IMR-90 (cell line): ENCODE measurements at regions not wholly inside any gene's neighbourhood (a gene's known extent, or its start where the extent isn't known, plus 50 kb on each side); places are given as distances from the start of the nearest gene placed in this dataset.

Experiments used
- ATAC-seq: fragments of 200-7000 bp; cut with Tn5 transposase; 2 replicates; pipeline ENCODE4 v1.9.1; 2020; ENCODE audit warnings: low read depth, mild to moderate bottlenecking, moderate library complexity
- BruUV-seq: library from RNA; stranded (reverse); fragments of 400-500 nt; replicated peaks from 2 replicates; lab custom pipeline; 2021; lab: Mats Ljungman, UMichigan
- CTCF ChIA-PET: fragments of 300-600 bp; formaldehyde crosslinking; extraction: SDS; loops from one replicate; lab custom pipeline; 2021; ENCODE audit warnings: antibody characterized with exemption; lab: Yijun Ruan, JAX
- POLR2A ChIA-PET: fragments of 300-600 bp; sonication (Branson Sonifier 250); formaldehyde crosslinking; loops from one replicate; lab custom pipeline; 2022; ENCODE audit warnings: antibody characterized with exemption; ENCODE audit not compliant: unreplicated experiment; lab: Charles Lee
- DNase-seq: peaks from one replicate; pipeline ENCODE4 v3.0.0; 2013
- H2AFZ ChIP-seq: replicated peaks from 2 replicates; pipeline ENCODE3; 2013; ENCODE audit warnings: low read length, mild to moderate bottlenecking; ENCODE audit not compliant: poor library complexity
- H2AK5ac ChIP-seq: 2 replicates; pipeline ENCODE4 v1.6.1; 2013; ENCODE audit warnings: low read depth, low read length, inconsistent platforms
- H2AK9ac ChIP-seq: replicated peaks from 2 replicates; pipeline ENCODE3; 2013; ENCODE audit warnings: mild to moderate bottlenecking, low read depth, low read length, moderate library complexity; ENCODE audit not compliant: poor library complexity
- H2BK120ac ChIP-seq: 2 replicates; pipeline ENCODE4 v1.6.1; 2013; ENCODE audit warnings: low read depth, low read length, inconsistent platforms
- H2BK15ac ChIP-seq: 3 replicates; pipeline ENCODE4 v1.6.1; 2013; ENCODE audit warnings: low read depth, low read length, inconsistent platforms
- H2BK20ac ChIP-seq: 2 replicates; pipeline ENCODE4 v1.6.1; 2013; ENCODE audit warnings: low read depth, mild to moderate bottlenecking, inconsistent platforms, low read length, moderate library complexity
- H2BK5ac ChIP-seq: 2 replicates; pipeline ENCODE4 v1.6.1; 2013; ENCODE audit warnings: mild to moderate bottlenecking, low read depth, low read length, inconsistent platforms; ENCODE audit not compliant: poor library complexity, severe bottlenecking
- H3K14ac ChIP-seq: replicated peaks from 2 replicates; pipeline ENCODE4 v1.6.1; 2013; ENCODE audit warnings: low read depth, low read length, inconsistent platforms
- H3K18ac ChIP-seq: 2 replicates; pipeline ENCODE4 v1.6.1; 2013; ENCODE audit warnings: low read depth, low read length, control low read depth
- H3K23ac ChIP-seq: 2 replicates; pipeline ENCODE4 v1.6.1; 2013; ENCODE audit warnings: low read depth, low read length, inconsistent platforms
- H3K27ac ChIP-seq: 2 replicates; pipeline ENCODE4 v1.5.1; 2013; ENCODE audit warnings: mild to moderate bottlenecking, control low read depth, low read length; ENCODE audit not compliant: insufficient read depth
- H3K27me3 ChIP-seq: 2 replicates; pipeline ENCODE4 v1.6.1; 2013; ENCODE audit warnings: low read length; ENCODE audit not compliant: control insufficient read depth, insufficient read depth
- H3K36me3 ChIP-seq: 2 replicates; pipeline ENCODE4 v1.6.1; 2013; ENCODE audit warnings: low read length, mixed read lengths; ENCODE audit not compliant: control insufficient read depth, insufficient read depth
- H3K4ac ChIP-seq: 2 replicates; pipeline ENCODE4 v1.6.1; 2013; ENCODE audit warnings: low read depth, low read length, inconsistent platforms
- H3K4me1 ChIP-seq: 2 replicates; pipeline ENCODE4 v1.6.1; 2013; ENCODE audit warnings: low read length, mixed read lengths; ENCODE audit not compliant: control insufficient read depth, insufficient read depth
- H3K4me2 ChIP-seq: 2 replicates; pipeline ENCODE4 v1.6.1; 2013; ENCODE audit warnings: low read depth, mild to moderate bottlenecking, control low read depth, low read length, moderate library complexity
- H3K4me3 ChIP-seq: 2 replicates; pipeline ENCODE4 v1.5.1; 2013; ENCODE audit warnings: low read depth, mild to moderate bottlenecking, control low read depth, low read length, moderate library complexity; ENCODE audit not compliant: insufficient read depth
- H3K56ac ChIP-seq: 2 replicates; pipeline ENCODE4 v1.6.1; 2013; ENCODE audit warnings: low read length, inconsistent platforms; ENCODE audit not compliant: insufficient read depth; ENCODE audit errors: extremely low read depth
- H3K79me1 ChIP-seq, 2 experiments: 2 replicates each; pipeline ENCODE4 v1.6.1; 2013; ENCODE audit warnings: low read length in 2 of 2, inconsistent platforms in 1 of 2, low read depth in 1 of 2
- H3K9ac ChIP-seq: 2 replicates; pipeline ENCODE4 v1.6.1; 2013; ENCODE audit warnings: low read depth, low read length, control low read depth
- H3K9me1 ChIP-seq: 2 replicates; pipeline ENCODE4 v1.6.1; 2013; ENCODE audit warnings: low read length, inconsistent platforms; ENCODE audit not compliant: insufficient read depth
- H3K9me3 ChIP-seq: 2 replicates; pipeline ENCODE4 v1.6.1; 2013; ENCODE audit warnings: low read length; ENCODE audit not compliant: control insufficient read depth, insufficient read depth
- H4K20me1 ChIP-seq: 2 replicates; pipeline ENCODE4 v1.6.1; 2013; ENCODE audit warnings: low read length, inconsistent platforms; ENCODE audit not compliant: insufficient read depth
- H4K5ac ChIP-seq: 2 replicates; pipeline ENCODE4 v1.6.1; 2013; ENCODE audit warnings: mild to moderate bottlenecking, low read depth, low read length, control low read depth
- H4K8ac ChIP-seq, 2 experiments: 2 replicates each; pipeline ENCODE4 v1.6.1; 2013; ENCODE audit warnings: low read depth in 2 of 2, low read length in 2 of 2, control low read depth in 1 of 2, inconsistent platforms in 1 of 2
- H4K91ac ChIP-seq: 2 replicates; pipeline ENCODE4 v1.6.1; 2013; ENCODE audit warnings: low read depth, low read length, inconsistent platforms; ENCODE audit not compliant: insufficient read depth
- BHLHE40 ChIP-seq: fragments of 150-350 bp; IDR thresholded peaks from 2 replicates; pipeline ENCODE4 v1.6.1; 2016; ENCODE audit warnings: mild to moderate bottlenecking, low read depth, low read length
- CEBPB ChIP-seq: IDR thresholded peaks from 2 replicates; pipeline ENCODE4 v1.6.1; 2012; ENCODE audit warnings: low read depth, low read length, improper control_type of control experiment
- FOS ChIP-seq: fragments of 150-350 bp; IDR thresholded peaks from 2 replicates; pipeline ENCODE4 v1.6.1; 2016; ENCODE audit warnings: low read depth, low read length
- MAFK ChIP-seq: IDR thresholded peaks from 2 replicates; pipeline ENCODE4 v1.6.1; 2012; ENCODE audit warnings: low read depth, low read length, improper control_type of control experiment
- MAZ ChIP-seq: IDR thresholded peaks from 2 replicates; pipeline ENCODE4 v1.6.1; 2012; ENCODE audit warnings: low read depth, mild to moderate bottlenecking, low read length, improper control_type of control experiment, moderate library complexity, borderline replicate concordance
- NFE2L2 ChIP-seq: fragments of 150-350 bp; IDR thresholded peaks from 2 replicates; pipeline ENCODE4 v1.6.1; 2016; ENCODE audit warnings: low read depth, mild to moderate bottlenecking, low read length
- POLR2A ChIP-seq: IDR thresholded peaks from 2 replicates; pipeline ENCODE4 v1.6.1; 2012; ENCODE audit warnings: mild to moderate bottlenecking, low read depth, low read length
- RAD21 ChIP-seq: IDR thresholded peaks from 2 replicates; pipeline ENCODE4 v1.6.1; 2012; ENCODE audit warnings: low read length, improper control_type of control experiment
- RCOR1 ChIP-seq: IDR thresholded peaks from 2 replicates; pipeline ENCODE4 v1.6.1; 2012; ENCODE audit warnings: mild to moderate bottlenecking, low read length, improper control_type of control experiment; ENCODE audit not compliant: insufficient replicate concordance
- WGBS, 2 experiments: methylation state at CpG; one replicate each; pipeline versions ENCODE4 v1.1.5 to v1.1.7; 2013; ENCODE audit warnings: missing lambda C conversion rate in 2 of 2; ENCODE audit not compliant: insufficient read length in 1 of 2; ENCODE audit errors: extremely low coverage in 2 of 2; 5-methylcytosine and 5-hydroxymethylcytosine counted together
- dilution Hi-C: fragments of 300-500 bp; cut with HindIII; formaldehyde crosslinking; loops from one replicate; pipeline ENCODE4 v1.14.3; 2018; ENCODE audit warnings: low sequenced_read_pairs; ENCODE audit not compliant: unreplicated experiment
- in situ Hi-C: fragments of 300-500 bp; cut with MboI; formaldehyde crosslinking; loops from 3 replicates; pipeline ENCODE4 v1.14.3; 2019; ENCODE audit warnings: low sequenced_read_pairs, inconsistent platforms, mixed read lengths
- intact Hi-C: fragments of 100-400 bp; cut with micrococcal nuclease; formaldehyde crosslinking; loops from 2 replicates; pipeline ENCODE4 v1.10.0; 2022
- TF ChIP-seq, protein P1 (sequence below): fragments of 150-350 bp; IDR thresholded peaks from 2 replicates; pipeline ENCODE4 v1.6.1; 2017; ENCODE audit warnings: mild to moderate bottlenecking, antibody characterized with exemption, low read length, low read depth
- TF ChIP-seq, protein P2 (sequence below): conservative IDR thresholded peaks from 2 replicates; pipeline ENCODE4 v1.5.1; 2012; ENCODE audit warnings: mild to moderate bottlenecking, low read depth, low read length, improper control_type of control experiment

DNA sequence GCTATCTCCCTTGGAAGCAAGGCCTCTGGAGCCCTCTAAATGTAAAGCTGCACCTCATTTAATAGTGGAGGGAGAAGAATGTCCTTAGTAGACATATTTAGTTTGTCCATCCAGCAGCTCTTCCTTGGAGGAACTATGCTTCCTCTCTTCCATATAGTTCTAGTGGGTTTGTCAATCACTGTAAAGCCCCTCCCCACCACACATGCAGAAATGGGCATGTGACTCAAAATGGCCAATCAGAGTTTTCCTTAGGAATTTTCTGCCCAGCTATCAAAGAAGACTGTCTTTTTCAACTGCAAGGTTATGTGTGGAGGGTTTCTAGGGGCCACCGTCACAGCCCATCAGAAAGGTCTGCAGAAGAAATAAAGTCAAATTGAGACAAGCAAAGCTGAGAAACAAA, 175.5 kb downstream of the MIS18A start:
- Histone ChIP-seq H3K4ac (no peak overlapping the region), H4K8ac (no peak overlapping the region), H3K79me1 (no peaks in the 10 kb centered on the region), H3K9me1 (no peaks in the 10 kb centered on the region), H3K9me3 (no peaks in the 10 kb centered on the region), H2BK20ac (no peak overlapping the region), H3K23ac (no peak overlapping the region), H3K36me3 (no peaks in the 10 kb centered on the region), H3K14ac (no peak overlapping the region), H2AK5ac (no peak overlapping the region), H2BK5ac (no peak overlapping the region), H3K56ac (no peak overlapping the region), H2AK9ac (no peak overlapping the region), H2AFZ (no peak overlapping the region), H2BK15ac (no peak overlapping the region), H3K27me3 (peaks cover 5% of the 10 kb centered on the region), H4K20me1 (no peaks in the 10 kb centered on the region), H3K27ac (no peak overlapping the region), H3K4me3 (no peak overlapping the region), H2BK120ac (no peak overlapping the region), H3K18ac (no peak overlapping the region), H3K4me1 (no peaks in the 10 kb centered on the region), H4K5ac (no peak overlapping the region), H4K91ac (no peak overlapping the region), H3K9ac (no peak overlapping the region), H3K4me2 (no peak overlapping the region)
- BruUV-seq, result no TSS peak
- intact Hi-C loops (loop anchor here (5.0 kb wide), 2 partner anchors 236 to 316 kb away; no protein-coding TSS in a partner anchor), in situ Hi-C loops (no loop called here), dilution Hi-C loops (no loop called here)
- POLR2A ChIA-PET, result no interaction called here
- no peak for DNase-seq
- TF ChIP-seq MAZ (no peak), MAFK (no peak), FOS (no peak), NFE2L2 (no peak), RCOR1 (no peak), BHLHE40 (no peak), CEBPB (no peak), POLR2A (no peak), RAD21 (no peak)
- TF ChIP-seq, protein P1, sequence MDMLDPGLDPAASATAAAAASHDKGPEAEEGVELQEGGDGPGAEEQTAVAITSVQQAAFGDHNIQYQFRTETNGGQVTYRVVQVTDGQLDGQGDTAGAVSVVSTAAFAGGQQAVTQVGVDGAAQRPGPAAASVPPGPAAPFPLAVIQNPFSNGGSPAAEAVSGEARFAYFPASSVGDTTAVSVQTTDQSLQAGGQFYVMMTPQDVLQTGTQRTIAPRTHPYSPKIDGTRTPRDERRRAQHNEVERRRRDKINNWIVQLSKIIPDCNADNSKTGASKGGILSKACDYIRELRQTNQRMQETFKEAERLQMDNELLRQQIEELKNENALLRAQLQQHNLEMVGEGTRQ, result no peak
- TF ChIP-seq, protein P2, sequence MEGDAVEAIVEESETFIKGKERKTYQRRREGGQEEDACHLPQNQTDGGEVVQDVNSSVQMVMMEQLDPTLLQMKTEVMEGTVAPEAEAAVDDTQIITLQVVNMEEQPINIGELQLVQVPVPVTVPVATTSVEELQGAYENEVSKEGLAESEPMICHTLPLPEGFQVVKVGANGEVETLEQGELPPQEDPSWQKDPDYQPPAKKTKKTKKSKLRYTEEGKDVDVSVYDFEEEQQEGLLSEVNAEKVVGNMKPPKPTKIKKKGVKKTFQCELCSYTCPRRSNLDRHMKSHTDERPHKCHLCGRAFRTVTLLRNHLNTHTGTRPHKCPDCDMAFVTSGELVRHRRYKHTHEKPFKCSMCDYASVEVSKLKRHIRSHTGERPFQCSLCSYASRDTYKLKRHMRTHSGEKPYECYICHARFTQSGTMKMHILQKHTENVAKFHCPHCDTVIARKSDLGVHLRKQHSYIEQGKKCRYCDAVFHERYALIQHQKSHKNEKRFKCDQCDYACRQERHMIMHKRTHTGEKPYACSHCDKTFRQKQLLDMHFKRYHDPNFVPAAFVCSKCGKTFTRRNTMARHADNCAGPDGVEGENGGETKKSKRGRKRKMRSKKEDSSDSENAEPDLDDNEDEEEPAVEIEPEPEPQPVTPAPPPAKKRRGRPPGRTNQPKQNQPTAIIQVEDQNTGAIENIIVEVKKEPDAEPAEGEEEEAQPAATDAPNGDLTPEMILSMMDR, result no peak
- CTCF ChIA-PET, result no interaction called here
- no peak for ATAC-seq
- no CpG with 5 or more reads among the region's 1 CpG for WGBS, 2 experiments
